ENCODE measurements at regions not wholly inside any gene's neighbourhood (a gene's known extent, or its start where the extent isn't known, plus 50 kb on each side); places are given as distances from the start of the nearest gene placed in this dataset.

GRCh38 chr15:38652183-38652794 lies 87.7 kb upstream of the RASGRP1 start:
- 100% methylated on average over 3 of the region's 5 CpGs for WGBS (ENCODE audit: insufficient coverage)
- H3K36me3 ChIP-seq (ENCODE audit: control insufficient read depth in 4 of 4, insufficient read depth in 4 of 4, low read length in 3 of 4), result no peaks in the 10 kb centered on the region
- H3K4me3 ChIP-seq (ENCODE audit: control insufficient read depth in 1 of 7, extremely low read depth in 1 of 7, insufficient read depth in 4 of 7, low read depth in 2 of 7, low read length in 6 of 7), result no peak overlapping the region
- ChIA-PET CTCF (interaction anchor here (0.6 to 2.6 kb wide), 8 partner anchors 12 to 88 kb away, joined by 3 to 14 read pairs (median 4); partner anchors contain the start of gene RASGRP1), POLR2A (no interaction called here)
- H3K4me1 ChIP-seq (ENCODE audit: control extremely low read depth in 1 of 4, control insufficient read depth in 4 of 4, insufficient read depth in 4 of 4, low read length in 3 of 4), result peaks cover 25 to 36% (median 34%) of the 10 kb centered on the region in 4 experiments
- H3K27ac ChIP-seq (ENCODE audit: insufficient read depth in 1 of 2, low read depth in 1 of 2, low read length in 2 of 2, poor library complexity in 1 of 2, severe bottlenecking in 2 of 2), result no peak overlapping the region
- no peak for DNase-seq
- H3K9me3 ChIP-seq (ENCODE audit: control extremely low read depth in 1 of 5, control insufficient read depth in 4 of 5, insufficient read depth in 2 of 5, low read depth in 1 of 5, low read length in 4 of 5), result peaks cover 0 to 3% (median 0%) of the 10 kb centered on the region in 5 experiments
- H3K27me3 ChIP-seq (replicated peaks in 2 of 5; ENCODE audit: control insufficient read depth in 4 of 5, insufficient read depth in 5 of 5, low read length in 4 of 5), result no peaks in the 10 kb centered on the region

- H3K4me3 ChIP-seq (ENCODE audit: control insufficient read depth in 1 of 7, extremely low read depth in 1 of 7, insufficient read depth in 4 of 7, low read depth in 2 of 7, low read length in 6 of 7), result peak overlapping the region in 2 of 7 experiments; percentile 11 to 28
- no peak overlapping the region for H3K27ac ChIP-seq (ENCODE audit: insufficient read depth in 1 of 2, low read depth in 1 of 2, low read length in 2 of 2, poor library complexity in 1 of 2, severe bottlenecking in 2 of 2)
- 0% methylated on average over 3 of the region's 6 CpGs for WGBS (ENCODE audit: insufficient coverage)
- peak in 2 of 3 donors; percentile 62 to 72 for DNase-seq
- peaks cover 25 to 36% (median 34%) of the 10 kb centered on the region in 4 experiments for H3K4me1 ChIP-seq (ENCODE audit: control extremely low read depth in 1 of 4, control insufficient read depth in 4 of 4, insufficient read depth in 4 of 4, low read length in 3 of 4)
- H3K9me3 ChIP-seq (ENCODE audit: control extremely low read depth in 1 of 5, control insufficient read depth in 4 of 5, insufficient read depth in 2 of 5, low read depth in 1 of 5, low read length in 4 of 5), result peaks cover 0 to 3% (median 0%) of the 10 kb centered on the region in 5 experiments
- H3K36me3 ChIP-seq (ENCODE audit: control insufficient read depth in 4 of 4, insufficient read depth in 4 of 4, low read length in 3 of 4), result no peaks in the 10 kb centered on the region
- POLR2A ChIA-PET, result no interaction called here
- no peaks in the 10 kb centered on the region for H3K27me3 ChIP-seq (replicated peaks in 2 of 5; ENCODE audit: control insufficient read depth in 4 of 5, insufficient read depth in 5 of 5, low read length in 4 of 5)
- CTCF ChIA-PET, result interaction anchor here (0.6 to 2.6 kb wide), 9 partner anchors 13 to 371 kb away, joined by 3 to 14 read pairs (median 4); partner anchors contain the start of gene RASGRP1
Observed at GRCh38 chr15:38652998-38653397, 88.4 kb upstream of the RASGRP1 start.

GRCh38 chr15:38658431-38658830 lies 93.8 kb upstream of the RASGRP1 start:
- Histone ChIP-seq H3K27me3 (replicated peaks in 2 of 5; ENCODE audit: control insufficient read depth in 4 of 5, insufficient read depth in 5 of 5, low read length in 4 of 5) (no peaks in the 10 kb centered on the region), H3K36me3 (ENCODE audit: control insufficient read depth in 4 of 4, insufficient read depth in 4 of 4, low read length in 3 of 4) (no peaks in the 10 kb centered on the region), H3K27ac (ENCODE audit: insufficient read depth in 1 of 2, low read depth in 1 of 2, low read length in 2 of 2, poor library complexity in 1 of 2, severe bottlenecking in 2 of 2) (no peak overlapping the region), H3K4me1 (ENCODE audit: control extremely low read depth in 1 of 4, control insufficient read depth in 4 of 4, insufficient read depth in 4 of 4, low read length in 3 of 4) (peaks cover 0 to 5% (median 1%) of the 10 kb centered on the region in 4 experiments), H3K4me3 (ENCODE audit: control insufficient read depth in 1 of 7, extremely low read depth in 1 of 7, insufficient read depth in 4 of 7, low read depth in 2 of 7, low read length in 6 of 7) (no peak overlapping the region), H3K9me3 (ENCODE audit: control extremely low read depth in 1 of 5, control insufficient read depth in 4 of 5, insufficient read depth in 2 of 5, low read depth in 1 of 5, low read length in 4 of 5) (no peaks in the 10 kb centered on the region)
- ChIA-PET POLR2A (no interaction called here), CTCF (interaction anchor here (1.2 to 1.8 kb wide), 4 partner anchors 9 to 37 kb away, joined by 3 to 4 read pairs (median 3); no protein-coding TSS in a partner anchor)
- no peak for DNase-seq
- 100% methylated on average over 4 of the region's 5 CpGs for WGBS (ENCODE audit: insufficient coverage)

GRCh38 chr15:38660738-38661137 lies 96.1 kb upstream of the RASGRP1 start:
- no peak overlapping the region for H3K27ac ChIP-seq (ENCODE audit: insufficient read depth in 1 of 2, low read depth in 1 of 2, low read length in 2 of 2, poor library complexity in 1 of 2, severe bottlenecking in 2 of 2)
- WGBS (ENCODE audit: insufficient coverage), result no CpG with 5 or more reads among the region's 1 CpG
- CTCF ChIA-PET, result interaction anchor here (1.7 kb wide), 1 partner anchor 22 kb away, joined by 5 read pairs; no protein-coding TSS in a partner anchor

GRCh38 chr15:38662033-38662802 lies 97.6 kb upstream of the RASGRP1 start:
- H3K4me3 ChIP-seq (ENCODE audit: control insufficient read depth in 1 of 7, extremely low read depth in 1 of 7, insufficient read depth in 4 of 7, low read depth in 2 of 7, low read length in 6 of 7), result no peak overlapping the region
- H3K36me3 ChIP-seq (ENCODE audit: control insufficient read depth in 4 of 4, insufficient read depth in 4 of 4, low read length in 3 of 4), result no peaks in the 10 kb centered on the region
- peaks cover 9 to 19% (median 12%) of the 10 kb centered on the region in 4 experiments for H3K4me1 ChIP-seq (ENCODE audit: control extremely low read depth in 1 of 4, control insufficient read depth in 4 of 4, insufficient read depth in 4 of 4, low read length in 3 of 4)
- no peak for DNase-seq
- H3K9me3 ChIP-seq (ENCODE audit: control extremely low read depth in 1 of 5, control insufficient read depth in 4 of 5, insufficient read depth in 2 of 5, low read depth in 1 of 5, low read length in 4 of 5), result no peaks in the 10 kb centered on the region
- CTCF ChIA-PET, result interaction anchor here (0.7 to 2.1 kb wide), 2 partner anchors 21 to 38 kb away, joined by 3 to 11 read pairs; no protein-coding TSS in a partner anchor
- 100% methylated on average over 1 of the region's 5 CpGs for WGBS (ENCODE audit: insufficient coverage)
- no peak overlapping the region for H3K27ac ChIP-seq (ENCODE audit: insufficient read depth in 1 of 2, low read depth in 1 of 2, low read length in 2 of 2, poor library complexity in 1 of 2, severe bottlenecking in 2 of 2)
- POLR2A ChIA-PET, result interaction anchor here (0.6 kb wide), 1 partner anchor 28 kb away, joined by 3 read pairs; no protein-coding TSS in a partner anchor
- H3K27me3 ChIP-seq (replicated peaks in 2 of 5; ENCODE audit: control insufficient read depth in 4 of 5, insufficient read depth in 5 of 5, low read length in 4 of 5), result no peaks in the 10 kb centered on the region

More at GRCh38 chr15:38660738-38661137, 96.1 kb upstream of the RASGRP1 start:
- H3K27me3 ChIP-seq (replicated peaks in 2 of 5; ENCODE audit: control insufficient read depth in 4 of 5, insufficient read depth in 5 of 5, low read length in 4 of 5), result no peaks in the 10 kb centered on the region
- no peaks in the 10 kb centered on the region for H3K36me3 ChIP-seq (ENCODE audit: control insufficient read depth in 4 of 4, insufficient read depth in 4 of 4, low read length in 3 of 4)
- H3K9me3 ChIP-seq (ENCODE audit: control extremely low read depth in 1 of 5, control insufficient read depth in 4 of 5, insufficient read depth in 2 of 5, low read depth in 1 of 5, low read length in 4 of 5), result no peaks in the 10 kb centered on the region
- DNase-seq, result no peak
- H3K4me3 ChIP-seq (ENCODE audit: control insufficient read depth in 1 of 7, extremely low read depth in 1 of 7, insufficient read depth in 4 of 7, low read depth in 2 of 7, low read length in 6 of 7), result no peak overlapping the region
- POLR2A ChIA-PET, result no interaction called here
- peaks cover 0 to 7% (median 0%) of the 10 kb centered on the region in 4 experiments for H3K4me1 ChIP-seq (ENCODE audit: control extremely low read depth in 1 of 4, control insufficient read depth in 4 of 4, insufficient read depth in 4 of 4, low read length in 3 of 4)

- Histone ChIP-seq H3K27me3 (replicated peaks in 2 of 5; ENCODE audit: control insufficient read depth in 4 of 5, insufficient read depth in 5 of 5, low read length in 4 of 5) (no peaks in the 10 kb centered on the region), H3K4me1 (ENCODE audit: control extremely low read depth in 1 of 4, control insufficient read depth in 4 of 4, insufficient read depth in 4 of 4, low read length in 3 of 4) (peaks cover 15 to 25% (median 17%) of the 10 kb centered on the region in 4 experiments), H3K36me3 (ENCODE audit: control insufficient read depth in 4 of 4, insufficient read depth in 4 of 4, low read length in 3 of 4) (no peaks in the 10 kb centered on the region), H3K4me3 (ENCODE audit: control insufficient read depth in 1 of 7, extremely low read depth in 1 of 7, insufficient read depth in 4 of 7, low read depth in 2 of 7, low read length in 6 of 7) (no peak overlapping the region), H3K9me3 (ENCODE audit: control extremely low read depth in 1 of 5, control insufficient read depth in 4 of 5, insufficient read depth in 2 of 5, low read depth in 1 of 5, low read length in 4 of 5) (no peaks in the 10 kb centered on the region), H3K27ac (ENCODE audit: insufficient read depth in 1 of 2, low read depth in 1 of 2, low read length in 2 of 2, poor library complexity in 1 of 2, severe bottlenecking in 2 of 2) (no peak overlapping the region)
- no CpG with 5 or more reads among the region's 2 CpGs for WGBS (ENCODE audit: insufficient coverage)
- CTCF ChIA-PET, result interaction anchor here (0.7 to 2.1 kb wide), 2 partner anchors 21 to 38 kb away, joined by 3 to 11 read pairs; no protein-coding TSS in a partner anchor
- no peak for DNase-seq
- POLR2A ChIA-PET, result interaction anchor here (0.6 kb wide), 1 partner anchor 28 kb away, joined by 3 read pairs; no protein-coding TSS in a partner anchor
Observed at GRCh38 chr15:38662805-38663204, 98.2 kb upstream of the RASGRP1 start.
